Smooth muscle cell (in vitro differentiated cells): ENCODE measurements at regions not wholly inside any gene's neighbourhood (a gene's known extent, or its start where the extent isn't known, plus 50 kb on each side); places are given as distances from the start of the nearest gene placed in this dataset.

Source experiments
- DNase-seq: peaks from one replicate; lab custom pipeline; 2025; ENCODE audit not compliant: unreplicated experiment; lab: John Stamatoyannopoulos, UW
- H2AFZ ChIP-seq: fragments of 200-600 bp; sonication (generic); 2 replicates; pipeline ENCODE4 v1.6.0; 2016; ENCODE audit warnings: antibody characterized with exemption, low read depth, mild to moderate bottlenecking
- H3F3A ChIP-seq: fragments of 200-600 bp; sonication (generic); 2 replicates; pipeline ENCODE4 v1.6.0; 2017; ENCODE audit warnings: antibody characterized with exemption, low read depth
- H3K27ac ChIP-seq: fragments of 200-600 bp; sonication (generic); 2 replicates; pipeline ENCODE4 v1.5.1; 2016; ENCODE audit warnings: low read depth, mild to moderate bottlenecking
- H3K27me3 ChIP-seq: fragments of 200-600 bp; sonication (generic); 2 replicates; pipeline ENCODE4 v1.6.1; 2016; ENCODE audit warnings: low read depth, mild to moderate bottlenecking
- H3K36me3 ChIP-seq: fragments of 200-600 bp; sonication (generic); 2 replicates; pipeline ENCODE4 v1.5.1; 2016; ENCODE audit warnings: low read depth
- H3K4me1 ChIP-seq: fragments of 200-600 bp; sonication (generic); 2 replicates; pipeline ENCODE4 v1.5.1; 2016; ENCODE audit warnings: low read depth
- H3K4me2 ChIP-seq: fragments of 200-600 bp; sonication (generic); 2 replicates; pipeline ENCODE4 v1.6.0; 2016; ENCODE audit warnings: mild to moderate bottlenecking
- H3K4me3 ChIP-seq: fragments of 200-600 bp; sonication (generic); 2 replicates; pipeline ENCODE4 v1.5.1; 2016; ENCODE audit warnings: mild to moderate bottlenecking
- H3K79me2 ChIP-seq: fragments of 200-600 bp; sonication (generic); 2 replicates; pipeline ENCODE4 v1.6.0; 2016; ENCODE audit warnings: low read depth, mild to moderate bottlenecking
- H3K9ac ChIP-seq: fragments of 200-600 bp; sonication (generic); 2 replicates; pipeline ENCODE4 v1.6.0; 2016; ENCODE audit warnings: low read depth
- H3K9me3 ChIP-seq: fragments of 200-600 bp; sonication (generic); replicated peaks from 2 replicates; pipeline ENCODE4 v1.5.1; 2016; ENCODE audit warnings: low read depth
- H4K20me1 ChIP-seq: fragments of 200-600 bp; sonication (generic); 2 replicates; pipeline ENCODE4 v1.6.0; 2016; ENCODE audit warnings: low read depth
- CTCF ChIP-seq: fragments of 200-600 bp; sonication (generic); IDR thresholded peaks from 2 replicates; pipeline ENCODE4 v1.5.1; 2017; ENCODE audit warnings: borderline replicate concordance, mild to moderate bottlenecking, antibody characterized with exemption; ENCODE audit not compliant: insufficient read depth, poor library complexity, severe bottlenecking
- WGBS: methylation state at CpG from one replicate; pipeline ENCODE4 v1.1.7; 2016; ENCODE audit warnings: low lambda C conversion rate; 5-methylcytosine and 5-hydroxymethylcytosine counted together

- no peaks in the 10 kb centered on the region for H3F3A ChIP-seq
- H4K20me1 ChIP-seq, result no peaks in the 10 kb centered on the region
- no peaks in the 10 kb centered on the region for H3K27me3 ChIP-seq
- no peaks in the 10 kb centered on the region for H3K36me3 ChIP-seq
- no peak for DNase-seq
- H2AFZ ChIP-seq, result no peak overlapping the region
- H3K4me1 ChIP-seq, result no peaks in the 10 kb centered on the region
- H3K4me2 ChIP-seq, result no peak overlapping the region
- no peaks in the 10 kb centered on the region for H3K9me3 ChIP-seq
- no peak overlapping the region for H3K4me3 ChIP-seq
- WGBS, result 94% methylated on average over 1 of the region's 1 CpG
- no peaks in the 10 kb centered on the region for H3K79me2 ChIP-seq
- H3K9ac ChIP-seq, result no peak overlapping the region
- H3K27ac ChIP-seq, result no peak overlapping the region
- no peak for TF ChIP-seq CTCF
Observed at GRCh38 chr2:51212374-51212773, 180.4 kb upstream of the NRXN1 start.

DNA sequence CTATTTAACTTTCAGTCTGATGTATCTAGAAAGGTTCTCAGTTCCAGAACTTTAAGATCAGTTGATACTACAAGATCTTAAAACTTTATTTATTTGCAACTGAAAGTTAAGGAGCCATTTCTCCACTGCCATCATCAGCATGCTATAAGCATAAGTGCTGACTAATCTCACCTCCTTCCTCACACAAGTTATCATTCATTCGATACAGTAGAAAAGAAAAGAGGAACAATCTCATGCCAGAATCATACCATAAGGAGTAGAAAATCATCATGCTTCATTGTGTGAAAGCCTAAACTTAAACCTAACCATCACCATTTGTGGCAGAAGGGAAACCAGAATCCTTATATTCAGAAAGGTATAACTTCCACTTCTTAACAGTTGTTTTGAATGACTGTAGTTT lies 176.6 kb upstream of the NRXN1 start:
- Histone ChIP-seq H3K27me3 (no peaks in the 10 kb centered on the region), H3K9me3 (no peaks in the 10 kb centered on the region), H3K9ac (no peak overlapping the region), H3F3A (no peaks in the 10 kb centered on the region), H4K20me1 (no peaks in the 10 kb centered on the region), H3K4me2 (no peak overlapping the region), H3K4me1 (no peaks in the 10 kb centered on the region), H3K4me3 (no peak overlapping the region), H3K36me3 (no peaks in the 10 kb centered on the region), H2AFZ (no peak overlapping the region), H3K27ac (no peak overlapping the region), H3K79me2 (no peaks in the 10 kb centered on the region)
- TF ChIP-seq CTCF, result no peak
- no peak for DNase-seq
- 88% methylated on average over 1 of the region's 1 CpG for WGBS

- TF ChIP-seq CTCF, result no peak
- Histone ChIP-seq H3K27ac (no peak overlapping the region), H3K9ac (no peak overlapping the region)
Observed at GRCh38 chr2:51201295-51201694, 169.4 kb upstream of the NRXN1 start.

GRCh38 chr2:51194656-51195055 lies 162.7 kb upstream of the NRXN1 start:
- WGBS, result 93% methylated on average over 10 of the region's 10 CpGs
- no peaks in the 10 kb centered on the region for H3K4me1 ChIP-seq

More at GRCh38 chr2:51201295-51201694, 169.4 kb upstream of the NRXN1 start:
- no peaks in the 10 kb centered on the region for H3K36me3 ChIP-seq
- H3F3A ChIP-seq, result no peaks in the 10 kb centered on the region
- H3K4me1 ChIP-seq, result no peaks in the 10 kb centered on the region
- no peaks in the 10 kb centered on the region for H3K79me2 ChIP-seq
- no peaks in the 10 kb centered on the region for H4K20me1 ChIP-seq
- H3K4me3 ChIP-seq, result no peak overlapping the region
- no peaks in the 10 kb centered on the region for H3K9me3 ChIP-seq
- DNase-seq, result no peak
- H2AFZ ChIP-seq, result no peak overlapping the region
- H3K27me3 ChIP-seq, result no peaks in the 10 kb centered on the region
- H3K4me2 ChIP-seq, result no peak overlapping the region

More at GRCh38 chr2:51194656-51195055, 162.7 kb upstream of the NRXN1 start:
- no peak for DNase-seq
- no peaks in the 10 kb centered on the region for H3K27me3 ChIP-seq
- no peaks in the 10 kb centered on the region for H3K36me3 ChIP-seq
- H4K20me1 ChIP-seq, result no peaks in the 10 kb centered on the region
- no peak overlapping the region for H3K9ac ChIP-seq
- TF ChIP-seq CTCF, result no peak
- H3K27ac ChIP-seq, result no peak overlapping the region
- H3K4me3 ChIP-seq, result no peak overlapping the region
- H3K79me2 ChIP-seq, result no peaks in the 10 kb centered on the region
- H3K9me3 ChIP-seq, result no peaks in the 10 kb centered on the region
- no peaks in the 10 kb centered on the region for H3F3A ChIP-seq
- H2AFZ ChIP-seq, result no peak overlapping the region
- no peak overlapping the region for H3K4me2 ChIP-seq
